ENCODE measurements at regions not wholly inside any gene's neighbourhood (a gene's known extent, or its start where the extent isn't known, plus 50 kb on each side); places are given as distances from the start of the nearest gene placed in this dataset.
A peak's percentile ranks its signal among the peaks of the same experiment; 100 is the strongest.

- DNase-seq = no peak
Measured at GRCh38 chr5:108649106-108649505, 98.6 kb upstream of the FER start.

DNA sequence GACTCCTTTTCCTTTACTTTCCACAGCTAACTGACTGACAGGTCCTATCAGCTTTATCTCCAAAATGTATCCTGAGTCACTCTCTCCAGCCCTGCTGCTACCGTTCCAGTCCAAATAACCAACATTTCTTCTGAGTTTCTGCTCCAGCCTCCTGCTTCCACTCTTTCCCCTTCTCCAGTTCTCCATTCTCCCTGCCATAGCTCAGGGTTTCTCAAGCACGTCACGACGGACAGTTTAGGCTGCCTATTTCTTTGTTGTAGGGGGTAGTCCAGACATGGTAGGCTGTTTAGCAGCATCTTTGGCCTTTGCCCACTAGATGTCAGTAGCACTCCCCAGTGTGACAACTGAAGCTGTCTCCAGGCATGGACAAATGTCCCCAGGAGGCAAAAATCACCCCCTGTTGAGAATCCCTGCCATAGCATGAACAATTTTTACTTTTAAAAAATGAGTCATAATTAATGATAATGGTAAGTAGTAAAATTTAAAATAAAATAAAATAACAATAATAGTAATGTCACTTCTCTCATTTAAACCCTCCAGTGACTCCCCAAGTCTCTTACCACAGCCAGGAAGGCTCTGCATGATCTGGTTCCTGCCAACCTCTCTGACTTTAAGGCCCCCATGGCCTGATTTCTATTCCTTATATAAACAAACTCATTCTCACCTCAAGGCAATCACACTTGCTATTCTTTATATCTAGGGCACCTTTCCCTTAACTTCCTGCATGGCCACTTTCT lies 105.4 kb upstream of the FER start:
- DNase-seq = peak; percentile 48

DNA sequence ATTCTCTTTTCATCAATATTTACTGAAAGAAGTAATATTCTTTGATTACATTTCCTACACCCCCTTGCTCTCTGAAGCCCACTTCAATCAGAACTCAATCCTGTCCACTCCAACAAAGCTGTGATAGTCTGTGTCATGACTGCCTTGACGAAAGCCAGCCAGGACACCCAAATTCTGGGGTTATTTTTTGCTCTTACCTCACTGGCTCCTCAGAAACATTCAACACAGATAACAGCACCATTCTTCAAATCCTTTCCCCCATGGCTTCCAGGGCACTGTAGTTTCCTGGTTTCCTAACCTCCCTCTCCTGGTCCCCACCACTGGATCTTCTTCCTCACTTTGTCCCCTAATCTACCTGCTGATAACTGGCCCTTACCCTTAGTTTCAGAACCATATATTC lies 106.1 kb upstream of the FER start:
- DNase-seq = no peak

- no peak for DNase-seq
Measured at GRCh38 chr5:108639366-108639765, 108.3 kb upstream of the FER start.

DNA sequence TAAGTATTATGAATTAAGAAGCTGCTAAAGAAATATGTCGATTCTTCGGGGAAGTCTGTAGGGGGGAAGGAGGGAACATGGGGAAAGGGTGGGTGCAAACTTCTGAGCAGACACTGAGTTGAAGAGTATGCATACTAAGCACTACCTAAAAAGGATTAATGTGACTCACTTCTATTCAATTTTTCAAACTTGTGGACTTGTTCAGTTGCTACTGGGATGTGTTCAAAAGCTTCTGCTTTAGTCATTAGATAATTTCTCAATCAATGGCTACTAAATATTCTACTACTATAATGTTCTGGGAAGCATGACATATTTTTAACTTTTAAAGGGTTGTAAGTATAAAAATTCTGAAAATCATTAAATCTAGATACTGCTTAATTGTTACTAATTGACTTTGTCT lies 109.7 kb upstream of the FER start:
- no peak for DNase-seq

DNA sequence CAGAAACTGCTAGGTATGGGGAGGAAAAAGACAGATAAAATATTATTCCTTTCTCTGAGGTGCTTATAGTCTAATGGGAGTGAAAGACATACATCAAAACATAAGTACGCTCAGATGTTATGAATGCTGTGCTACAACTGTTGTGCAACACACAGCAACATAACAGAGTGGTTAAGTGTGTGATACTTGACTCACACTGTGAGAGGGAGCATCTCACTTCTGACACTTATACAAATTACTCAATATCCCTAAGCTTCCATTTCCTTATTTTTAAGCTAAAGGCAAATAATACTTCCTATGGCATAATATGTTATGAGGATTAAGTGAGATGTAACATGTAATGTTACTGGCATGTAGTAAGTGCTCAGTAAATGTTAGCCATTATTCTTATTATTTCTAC lies 110.6 kb upstream of the FER start:
- no peak for DNase-seq

DNA sequence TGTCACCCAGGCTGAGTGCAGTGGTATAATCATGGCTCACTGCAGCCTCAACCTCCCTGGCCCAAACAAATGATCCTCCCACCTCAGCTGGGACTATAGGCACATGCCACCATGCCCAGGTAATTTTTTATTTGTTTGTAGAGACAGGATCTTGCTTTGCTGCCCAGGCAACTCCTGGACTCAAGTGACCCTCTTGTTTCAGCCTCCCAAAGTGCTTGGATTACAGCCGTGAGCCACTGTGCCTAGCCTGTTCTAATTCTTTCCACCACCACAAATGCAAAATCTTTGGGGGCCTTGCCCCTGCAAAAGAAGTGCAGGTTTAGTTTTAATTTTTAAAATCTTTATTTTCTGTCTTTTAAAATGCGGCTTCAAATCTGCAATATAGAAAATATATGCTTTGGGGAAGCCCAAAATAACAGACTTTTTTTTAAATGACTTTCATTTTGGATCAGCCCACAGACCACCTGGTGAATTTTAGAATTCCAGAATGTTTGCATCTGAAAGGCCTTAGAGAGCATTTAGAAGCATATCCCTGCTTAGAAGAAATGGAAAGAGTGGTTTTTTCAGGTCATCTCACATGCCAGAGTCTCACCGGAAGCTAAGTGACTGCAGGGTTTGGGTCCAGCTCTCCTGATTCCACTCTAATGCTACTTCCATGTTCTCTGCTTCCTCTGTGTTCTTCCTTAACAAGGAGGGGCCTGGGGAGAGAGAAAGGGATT lies 111.4 kb upstream of the FER start:
- no peak for DNase-seq

DNA sequence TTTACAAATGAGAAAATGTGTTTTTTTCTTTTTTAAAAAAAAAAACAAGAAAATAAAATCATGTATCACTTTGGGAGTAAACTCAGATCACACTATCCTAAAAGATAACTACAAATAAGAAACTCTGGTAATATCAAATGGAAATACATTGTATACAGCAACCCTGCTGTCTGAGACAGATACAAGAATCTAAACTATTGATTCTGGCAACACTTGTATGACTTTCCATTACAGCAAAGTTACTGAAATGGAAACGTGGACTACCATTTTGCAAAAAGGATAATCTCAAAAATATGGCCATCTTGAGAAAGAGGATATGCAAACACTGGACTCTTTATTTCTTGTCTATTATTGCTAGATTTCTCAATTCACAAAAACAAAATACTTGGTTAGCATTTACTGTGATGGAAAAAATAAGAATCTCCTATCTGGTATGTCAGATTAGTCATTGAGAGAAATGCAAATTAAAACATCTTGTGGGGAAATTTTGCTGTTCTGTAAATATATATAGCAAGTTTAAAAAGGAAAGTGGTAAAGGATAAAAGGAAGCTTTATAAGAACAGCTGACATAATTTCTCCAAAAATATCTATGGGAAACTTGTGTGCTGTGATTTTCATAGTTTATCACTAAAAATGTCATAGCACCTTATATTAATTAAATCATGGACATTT lies 112.9 kb upstream of the FER start:
- DNase-seq = no peak

GRCh38 chr5:108634010-108634616 lies 113.6 kb upstream of the FER start:
- DNase-seq = no peak

DNA sequence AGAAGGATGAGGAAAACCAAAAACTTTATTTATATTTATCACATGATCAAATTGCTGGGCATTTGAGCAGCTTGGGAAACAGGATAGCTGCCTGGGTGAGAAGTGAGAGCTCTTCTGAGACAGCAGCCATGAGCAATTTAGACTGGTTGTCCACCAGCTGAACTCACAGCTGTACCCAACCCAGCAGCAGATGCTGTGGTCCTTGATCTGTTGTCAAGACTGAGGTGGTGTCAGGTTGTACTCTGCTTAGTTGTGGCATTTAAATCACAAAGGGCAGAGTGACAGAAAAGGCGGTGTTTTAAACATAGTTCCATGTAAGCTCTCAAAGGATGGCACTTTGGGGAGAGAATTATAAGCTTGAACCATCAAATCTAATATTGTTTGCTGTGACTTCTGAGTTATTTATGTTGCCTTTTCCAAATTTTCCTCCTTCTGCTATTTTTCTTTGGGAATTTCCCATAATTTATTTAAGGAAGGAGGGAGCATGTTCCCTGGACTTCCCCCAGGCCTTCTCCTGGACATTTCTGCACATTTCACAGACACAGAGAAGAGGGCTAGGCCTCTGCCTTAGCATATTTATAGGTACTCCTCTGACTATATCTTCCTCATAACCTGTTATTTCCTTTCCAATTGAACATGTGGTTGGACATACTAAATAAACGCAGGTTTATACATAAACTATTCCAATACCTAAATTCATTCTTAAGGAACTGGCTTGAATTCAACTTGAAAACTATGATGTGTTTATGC lies 117.7 kb upstream of the FER start:
- DNase-seq = no peak

GRCh38 chr5:108625654-108626053 lies 122.0 kb upstream of the FER start:
- DNase-seq = no peak

DNA sequence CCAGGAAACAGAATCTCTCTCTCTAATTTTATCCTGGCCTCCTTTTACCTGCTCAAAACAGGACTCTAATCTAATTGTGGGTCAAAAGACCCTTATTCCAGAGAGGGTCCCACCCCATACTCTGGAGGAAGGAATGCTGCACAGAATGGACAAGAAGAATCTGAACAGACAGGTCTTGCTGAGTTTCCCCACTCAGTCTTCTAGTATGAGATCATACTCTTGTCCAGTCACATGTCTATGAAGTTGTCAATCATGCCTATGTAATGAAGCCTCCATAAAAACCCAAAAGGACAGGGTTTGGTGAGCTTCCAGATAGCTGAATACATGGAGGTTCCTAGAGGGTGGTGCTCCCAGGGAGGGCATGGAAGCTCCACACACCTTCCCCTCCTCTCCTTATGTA lies 123.9 kb upstream of the FER start:
- DNase-seq = no peak

- no peak for DNase-seq
Measured at GRCh38 chr5:108620516-108620915, 127.2 kb upstream of the FER start.

GRCh38 chr5:108619815-108620214 lies 127.9 kb upstream of the FER start:
- DNase-seq = no peak

DNA sequence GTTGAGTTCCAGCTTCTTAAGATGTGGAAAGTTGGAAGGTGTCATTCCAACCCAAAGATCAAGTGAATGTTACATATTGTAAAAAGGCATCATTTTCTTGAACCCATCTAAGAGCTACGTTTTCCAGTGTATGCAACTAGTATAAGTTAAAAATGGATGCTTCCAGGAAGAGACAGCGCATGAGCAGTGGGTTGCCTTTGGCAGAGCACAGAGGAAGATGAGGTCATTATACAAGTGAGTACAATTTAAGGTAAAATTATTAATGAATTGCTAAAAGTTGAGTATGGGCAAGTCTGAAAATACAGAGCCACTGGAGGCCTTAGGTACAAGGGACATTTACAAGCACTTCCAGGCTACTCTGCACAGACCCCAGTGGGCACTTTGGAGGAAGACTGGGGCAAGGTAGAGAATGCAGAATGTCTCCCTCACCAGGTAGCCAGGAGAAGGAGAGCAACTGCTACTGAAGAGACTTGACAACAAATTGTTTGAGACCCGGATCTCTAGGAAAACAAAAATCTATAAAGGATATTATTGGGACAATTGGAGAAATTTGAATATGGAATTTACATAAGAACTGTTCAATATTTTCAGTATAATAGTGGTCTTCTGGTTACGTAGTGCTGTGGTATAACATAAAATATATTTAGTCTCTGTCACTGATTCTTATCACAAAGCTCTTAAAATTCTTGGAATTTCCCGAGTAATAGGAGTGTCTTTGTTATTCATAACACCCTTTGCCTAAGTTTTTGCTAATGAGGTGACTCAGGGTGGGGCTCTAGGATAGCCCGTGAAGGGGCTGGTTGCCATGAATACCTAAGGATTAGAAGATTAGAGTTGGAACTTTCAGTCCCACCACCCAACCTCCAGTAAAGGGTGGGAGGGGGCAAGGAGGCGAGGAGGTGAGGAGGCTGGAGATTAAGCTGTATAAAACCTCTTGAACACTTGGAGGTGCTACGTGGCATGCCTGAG lies 129.9 kb upstream of the FER start:
- DNase-seq = no peak

DNA sequence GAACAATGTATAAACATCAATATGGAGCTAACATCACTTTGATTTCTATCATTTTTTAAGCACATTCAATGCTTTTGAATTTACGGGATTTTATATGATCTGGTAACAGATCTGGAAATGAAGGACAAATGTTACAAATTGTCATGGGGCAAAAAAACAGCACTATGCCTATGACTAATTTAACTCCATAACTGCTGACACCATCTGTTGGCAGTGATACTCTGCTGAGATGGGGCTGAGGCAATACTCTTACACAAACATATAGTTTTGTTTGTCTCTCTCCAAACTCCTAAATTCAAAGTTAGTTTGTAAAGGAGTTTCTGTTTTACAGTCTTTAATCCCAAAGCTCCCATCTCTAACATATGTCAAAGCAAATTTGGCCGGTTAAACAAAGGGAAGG lies 132.5 kb upstream of the FER start:
- DNase-seq = no peak

DNA sequence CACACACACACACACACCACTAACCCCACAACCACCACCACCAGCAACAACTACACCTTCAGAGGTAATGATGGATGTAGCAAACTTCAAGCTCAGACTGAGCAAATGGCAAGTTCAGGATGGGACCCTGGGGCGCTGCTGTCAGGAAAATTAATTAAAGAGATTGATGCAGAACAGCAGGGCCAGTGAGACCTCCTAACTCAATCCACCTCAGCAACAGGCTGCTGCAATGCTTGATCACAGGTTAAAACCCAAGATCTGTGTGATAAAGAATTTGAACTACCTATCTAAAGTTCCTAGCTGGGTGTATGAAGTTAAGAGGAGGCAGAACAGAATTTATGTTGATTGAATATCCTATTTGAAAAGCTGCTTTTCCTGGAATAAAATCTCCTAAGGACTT lies 140.3 kb upstream of the FER start:
- DNase-seq = no peak

- DNase-seq = no peak
Measured at GRCh38 chr5:108606185-108606584, 141.5 kb upstream of the FER start.

- DNase-seq = no peak
Measured at GRCh38 chr5:108602830-108603229, 144.9 kb upstream of the FER start.

- no peak for DNase-seq
Measured at GRCh38 chr5:108590799-108591198, 156.9 kb upstream of the FER start.

GRCh38 chr5:108588323-108588722 lies 159.4 kb upstream of the FER start:
- no peak for DNase-seq

- no peak for DNase-seq
Measured at GRCh38 chr5:108587821-108588220, 159.9 kb upstream of the FER start.
